ENCODE measurements at regions not wholly inside any gene's neighbourhood (a gene's known extent, or its start where the extent isn't known, plus 50 kb on each side); places are given as distances from the start of the nearest gene placed in this dataset.

DNA sequence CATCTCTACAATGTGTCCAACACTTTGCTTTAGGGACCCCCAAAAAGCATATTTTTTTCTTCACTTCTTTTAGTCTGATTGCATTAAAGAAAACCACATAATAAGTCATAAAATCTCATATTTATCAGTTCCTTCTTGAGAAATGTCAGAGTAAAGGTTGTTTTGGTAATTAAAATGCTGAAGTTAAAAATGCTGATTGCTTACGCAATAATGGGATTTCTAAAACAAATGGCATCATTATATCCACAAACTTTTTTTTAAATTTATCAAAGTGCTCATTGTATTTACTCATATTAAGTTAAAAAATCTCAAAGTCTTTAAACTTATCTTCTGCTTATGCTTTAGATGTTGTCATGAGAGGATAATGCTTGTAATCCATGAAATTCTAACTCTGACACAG lies 737.2 kb upstream of the ARGLU1 start (continued):
- TF ChIP-seq ZNF175 (tag by site-specific recombination; IDR thresholded peaks at IDR 0.05) = no peak
- TF ChIP-seq ZNF623 (tag by site-specific recombination; IDR thresholded peaks at IDR 0.05) = no peak

DNA sequence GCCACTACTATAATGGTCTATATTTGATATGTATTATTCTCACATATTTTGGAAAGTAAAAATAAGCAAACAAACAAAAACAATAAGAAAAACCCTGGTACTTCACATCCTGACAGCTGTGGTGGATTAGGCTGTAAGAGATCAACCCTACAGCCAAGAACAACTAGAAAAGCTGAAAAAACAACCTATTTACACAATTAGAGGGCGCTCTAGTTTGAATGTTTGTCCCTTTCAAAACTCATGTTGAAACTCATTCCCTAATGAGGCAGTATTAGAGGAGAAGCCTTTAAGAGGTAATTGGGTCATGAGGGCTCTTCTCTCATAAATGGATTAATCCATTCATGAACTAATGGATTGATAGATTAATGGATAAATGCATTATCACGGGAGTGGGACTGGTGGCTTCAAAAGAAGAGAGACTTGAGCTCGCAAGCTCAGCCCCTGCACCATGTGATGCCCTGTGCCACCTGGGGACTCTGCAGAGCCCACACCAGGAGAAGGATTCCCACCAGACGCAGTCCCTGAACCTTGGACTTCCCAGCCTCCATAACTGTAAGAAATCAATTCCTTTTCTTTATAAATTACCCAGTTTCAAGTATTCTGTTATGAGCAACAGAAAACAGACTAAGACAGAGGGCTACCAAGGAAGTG lies 733.9 kb upstream of the ARGLU1 start:
- ChIA-PET POLR2A (no interaction called here), CTCF (interaction anchor here (0.8 kb wide), 1 partner anchor 33 kb away, joined by 3 read pairs; no protein-coding TSS in a partner anchor)
- TF ChIP-seq GFI1B (tag by site-specific recombination; IDR thresholded peaks at IDR 0.05) (no peak), ZNF600 (tag by site-specific recombination; IDR thresholded peaks at IDR 0.05) (no peak), ZSCAN16 (tag by site-specific recombination; IDR thresholded peaks at IDR 0.05) (no peak), ZNF19 (tag by site-specific recombination; IDR thresholded peaks at IDR 0.05; ENCODE audit: low read depth) (no peak), ZNF555 (tag by site-specific recombination; conservative IDR thresholded peaks at IDR 0.05) (no peak), ZNF624 (tag by site-specific recombination; IDR thresholded peaks at IDR 0.05) (no peak)
- TF ChIP-seq, protein P1, sequence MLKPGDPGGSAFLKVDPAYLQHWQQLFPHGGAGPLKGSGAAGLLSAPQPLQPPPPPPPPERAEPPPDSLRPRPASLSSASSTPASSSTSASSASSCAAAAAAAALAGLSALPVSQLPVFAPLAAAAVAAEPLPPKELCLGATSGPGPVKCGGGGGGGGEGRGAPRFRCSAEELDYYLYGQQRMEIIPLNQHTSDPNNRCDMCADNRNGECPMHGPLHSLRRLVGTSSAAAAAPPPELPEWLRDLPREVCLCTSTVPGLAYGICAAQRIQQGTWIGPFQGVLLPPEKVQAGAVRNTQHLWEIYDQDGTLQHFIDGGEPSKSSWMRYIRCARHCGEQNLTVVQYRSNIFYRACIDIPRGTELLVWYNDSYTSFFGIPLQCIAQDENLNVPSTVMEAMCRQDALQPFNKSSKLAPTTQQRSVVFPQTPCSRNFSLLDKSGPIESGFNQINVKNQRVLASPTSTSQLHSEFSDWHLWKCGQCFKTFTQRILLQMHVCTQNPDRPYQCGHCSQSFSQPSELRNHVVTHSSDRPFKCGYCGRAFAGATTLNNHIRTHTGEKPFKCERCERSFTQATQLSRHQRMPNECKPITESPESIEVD (tag by site-specific recombination; IDR thresholded peaks at IDR 0.05) = no peak
- TF ChIP-seq, protein P2, sequence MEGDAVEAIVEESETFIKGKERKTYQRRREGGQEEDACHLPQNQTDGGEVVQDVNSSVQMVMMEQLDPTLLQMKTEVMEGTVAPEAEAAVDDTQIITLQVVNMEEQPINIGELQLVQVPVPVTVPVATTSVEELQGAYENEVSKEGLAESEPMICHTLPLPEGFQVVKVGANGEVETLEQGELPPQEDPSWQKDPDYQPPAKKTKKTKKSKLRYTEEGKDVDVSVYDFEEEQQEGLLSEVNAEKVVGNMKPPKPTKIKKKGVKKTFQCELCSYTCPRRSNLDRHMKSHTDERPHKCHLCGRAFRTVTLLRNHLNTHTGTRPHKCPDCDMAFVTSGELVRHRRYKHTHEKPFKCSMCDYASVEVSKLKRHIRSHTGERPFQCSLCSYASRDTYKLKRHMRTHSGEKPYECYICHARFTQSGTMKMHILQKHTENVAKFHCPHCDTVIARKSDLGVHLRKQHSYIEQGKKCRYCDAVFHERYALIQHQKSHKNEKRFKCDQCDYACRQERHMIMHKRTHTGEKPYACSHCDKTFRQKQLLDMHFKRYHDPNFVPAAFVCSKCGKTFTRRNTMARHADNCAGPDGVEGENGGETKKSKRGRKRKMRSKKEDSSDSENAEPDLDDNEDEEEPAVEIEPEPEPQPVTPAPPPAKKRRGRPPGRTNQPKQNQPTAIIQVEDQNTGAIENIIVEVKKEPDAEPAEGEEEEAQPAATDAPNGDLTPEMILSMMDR (tag by site-specific recombination; IDR thresholded peaks at IDR 0.05) = no peak
- no peak overlapping the region for H3K4me3 ChIP-seq (ENCODE audit: low read depth, low read length)
- H3K9me3 ChIP-seq (ENCODE audit: control insufficient read depth, insufficient read depth, low read depth, low read length) = no peaks in the 10 kb centered on the region
- H3K36me3 ChIP-seq (ENCODE audit: control insufficient read depth in 2 of 2, insufficient read depth in 1 of 2, low read length in 2 of 2) = no peaks in the 10 kb centered on the region
- no peaks in the 10 kb centered on the region for H3K4me1 ChIP-seq (ENCODE audit: control insufficient read depth, insufficient read depth, low read length)
- no peak overlapping the region for H3K27ac ChIP-seq (ENCODE audit: extremely low read depth, low read depth, low read length)

DNA sequence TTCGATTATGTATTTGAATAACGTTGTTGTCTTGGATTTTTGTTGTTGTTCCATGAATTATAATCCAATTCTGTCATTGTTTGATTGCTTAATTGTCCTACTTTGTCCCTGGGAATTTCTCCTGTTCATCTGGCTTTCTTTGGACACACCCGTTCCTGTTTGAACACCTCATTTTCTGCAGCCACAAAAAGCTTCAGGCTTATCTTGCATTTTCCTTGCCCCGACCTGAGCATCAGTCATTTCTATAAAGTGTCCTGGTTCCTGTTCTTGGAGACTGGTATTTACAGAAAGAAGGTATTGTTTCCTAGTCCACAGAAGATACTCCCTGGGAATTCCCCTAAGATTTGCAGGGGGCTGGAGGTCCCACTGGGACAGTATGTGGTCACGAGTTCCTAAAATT lies 731.8 kb upstream of the ARGLU1 start:
- Histone ChIP-seq H3K4me3 (ENCODE audit: low read depth, low read length) (no peak overlapping the region), H3K36me3 (ENCODE audit: control insufficient read depth in 2 of 2, insufficient read depth in 1 of 2, low read length in 2 of 2) (no peaks in the 10 kb centered on the region), H3K27ac (ENCODE audit: extremely low read depth, low read depth, low read length) (no peak overlapping the region), H3K9me3 (ENCODE audit: control insufficient read depth, insufficient read depth, low read depth, low read length) (no peaks in the 10 kb centered on the region), H3K4me1 (ENCODE audit: control insufficient read depth, insufficient read depth, low read length) (no peaks in the 10 kb centered on the region)
- TF ChIP-seq GLI2 (tag by site-specific recombination; IDR thresholded peaks at IDR 0.05; ENCODE audit: borderline replicate concordance, low read depth) (no peak), ZNF777 (tag by site-specific recombination; IDR thresholded peaks at IDR 0.05; ENCODE audit: borderline replicate concordance) (no peak), ZSCAN16 (tag by site-specific recombination; IDR thresholded peaks at IDR 0.05) (no peak), BCL11B (tag by site-specific recombination; IDR thresholded peaks at IDR 0.05; ENCODE audit: low read depth) (no peak), ZNF837 (tag by site-specific recombination; IDR thresholded peaks at IDR 0.05) (no peak), ZNF324 (tag by site-specific recombination; IDR thresholded peaks at IDR 0.05) (no peak), ZBTB7A (tag by site-specific recombination; IDR thresholded peaks at IDR 0.05; ENCODE audit: low read depth) (no peak), ZNF354C (tag by site-specific recombination; IDR thresholded peaks at IDR 0.05; ENCODE audit: borderline replicate concordance, low read depth) (no peak), ZNF19 (tag by site-specific recombination; IDR thresholded peaks at IDR 0.05; ENCODE audit: low read depth) (no peak), ZNF658 (tag by site-specific recombination; IDR thresholded peaks at IDR 0.05) (no peak)
- TF ChIP-seq, protein P3, sequence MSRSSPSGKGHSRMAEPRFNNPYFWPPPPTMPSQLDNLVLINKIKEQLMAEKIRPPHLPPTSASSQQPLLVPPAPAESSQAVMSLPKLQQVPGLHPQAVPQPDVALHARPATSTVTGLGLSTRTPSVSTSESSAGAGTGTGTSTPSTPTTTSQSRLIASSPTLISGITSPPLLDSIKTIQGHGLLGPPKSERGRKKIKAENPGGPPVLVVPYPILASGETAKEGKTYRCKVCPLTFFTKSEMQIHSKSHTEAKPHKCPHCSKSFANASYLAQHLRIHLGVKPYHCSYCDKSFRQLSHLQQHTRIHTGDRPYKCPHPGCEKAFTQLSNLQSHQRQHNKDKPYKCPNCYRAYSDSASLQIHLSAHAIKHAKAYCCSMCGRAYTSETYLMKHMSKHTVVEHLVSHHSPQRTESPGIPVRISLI (tag by site-specific recombination; IDR thresholded peaks at IDR 0.05) = no peak
- CTCF ChIA-PET = interaction anchor here (1.3 kb wide), 1 partner anchor 350 kb away, joined by 3 read pairs; no protein-coding TSS in a partner anchor
- POLR2A ChIA-PET = no interaction called here
